PC-9 (cell line): ENCODE measurements at regions not wholly inside any gene's neighbourhood (a gene's known extent, or its start where the extent isn't known, plus 50 kb on each side); places are given as distances from the start of the nearest gene placed in this dataset.

ENCODE experiments used
- BruUV-seq: library from RNA; stranded (reverse); fragments of 400-500 nt; replicated peaks from 2 replicates; lab custom pipeline; 2021; lab: Mats Ljungman, UMichigan
- CTCF ChIA-PET: fragments of 300-600 bp; sonication (Branson Sonifier 250); formaldehyde crosslinking; loops from one replicate; lab custom pipeline; 2022; ENCODE audit warnings: antibody characterized with exemption; lab: Charles Lee
- POLR2A ChIA-PET: fragments of 300-600 bp; sonication (Branson Sonifier 250); formaldehyde crosslinking; loops from one replicate; lab custom pipeline; 2022; ENCODE audit warnings: antibody characterized with exemption; ENCODE audit not compliant: unreplicated experiment; lab: Charles Lee
- DNase-seq, 2 experiments: peaks; one replicate each; pipeline versions ENCODE4 v3.0.0 to v3.0.0-alpha.2; 2015 to 2022; ENCODE audit warnings: mixed read lengths in 1 of 2
- H2AFZ ChIP-seq: fragments of 200-600 bp; sonication (generic); 2 replicates; pipeline ENCODE4 v1.8.1; 2017; ENCODE audit warnings: antibody characterized with exemption
- H3F3A ChIP-seq: fragments of 200-600 bp; sonication (generic); 2 replicates; pipeline ENCODE4 v1.8.1; 2017; ENCODE audit warnings: antibody characterized with exemption, mild to moderate bottlenecking, low read depth; ENCODE audit not compliant: insufficient read depth
- H3K27ac ChIP-seq: fragments of 200-600 bp; sonication (generic); 2 replicates; pipeline ENCODE4 v1.6.1; 2016; ENCODE audit warnings: mixed run types
- H3K27me3 ChIP-seq: fragments of 200-600 bp; sonication (generic); 2 replicates; pipeline ENCODE4 v1.6.1; 2016; ENCODE audit warnings: low read depth, mixed run types; ENCODE audit not compliant: insufficient read depth
- H3K36me3 ChIP-seq: fragments of 200-600 bp; sonication (generic); 2 replicates; pipeline ENCODE4 v1.6.1; 2016; ENCODE audit warnings: low read depth, mixed run types
- H3K4me1 ChIP-seq: fragments of 200-600 bp; sonication (generic); replicated peaks from 2 replicates; pipeline ENCODE4 v1.6.1; 2016; ENCODE audit warnings: mixed run types; ENCODE audit not compliant: insufficient read depth
- H3K4me2 ChIP-seq: fragments of 200-600 bp; sonication (generic); 2 replicates; pipeline ENCODE4 v1.6.1; 2017; ENCODE audit warnings: mixed run types
- H3K4me3 ChIP-seq: fragments of 200-600 bp; sonication (generic); 2 replicates; pipeline ENCODE4 v1.6.1; 2016; ENCODE audit warnings: mixed run types
- H3K79me2 ChIP-seq: fragments of 200-600 bp; sonication (generic); 2 replicates; pipeline ENCODE4 v1.6.1; 2017; ENCODE audit warnings: low read depth, mixed run types
- H3K9me2 ChIP-seq: fragments of 200-600 bp; sonication (generic); 2 replicates; pipeline ENCODE4 v1.8.1; 2017; ENCODE audit warnings: mild to moderate bottlenecking; ENCODE audit not compliant: insufficient read depth
- H3K9me3 ChIP-seq: fragments of 200-600 bp; sonication (generic); 2 replicates; pipeline ENCODE4 v1.8.1; 2016; ENCODE audit warnings: low read depth; ENCODE audit not compliant: insufficient read depth
- H4K20me1 ChIP-seq: fragments of 200-600 bp; sonication (generic); 2 replicates; pipeline ENCODE4 v1.8.1; 2017; ENCODE audit not compliant: insufficient read depth
- EZH2 ChIP-seq: fragments of 200-600 bp; sonication (generic); IDR thresholded peaks from 2 replicates; pipeline ENCODE4 v1.8.0; 2017; ENCODE audit warnings: antibody characterized with exemption, low read depth
- intact Hi-C: fragments of 100-400 bp; cut with micrococcal nuclease; formaldehyde crosslinking; loops from one replicate; pipeline ENCODE4 v1.10.0; 2022; ENCODE audit not compliant: unreplicated experiment
- TF ChIP-seq, protein P1 (sequence below): fragments of 200-600 bp; sonication (generic); conservative IDR thresholded peaks from 2 replicates; pipeline ENCODE4 v1.6.1; 2017; ENCODE audit warnings: mixed run types, antibody characterized with exemption, mild to moderate bottlenecking, moderate library complexity

- Histone ChIP-seq H3K79me2 (no peaks in the 10 kb centered on the region), H3F3A (no peaks in the 10 kb centered on the region), H3K9me3 (no peaks in the 10 kb centered on the region), H2AFZ (no peak overlapping the region), H3K9me2 (no peaks in the 10 kb centered on the region), H3K4me3 (no peak overlapping the region), H3K36me3 (no peaks in the 10 kb centered on the region), H4K20me1 (no peaks in the 10 kb centered on the region), H3K27me3 (no peaks in the 10 kb centered on the region), H3K4me1 (no peaks in the 10 kb centered on the region), H3K27ac (no peak overlapping the region), H3K4me2 (no peak overlapping the region)
- POLR2A ChIA-PET = no interaction called here
- no TSS peak for BruUV-seq
- intact Hi-C loops = no loop called here
- CTCF ChIA-PET = no interaction called here
- no peak for TF ChIP-seq EZH2
- TF ChIP-seq, protein P1, sequence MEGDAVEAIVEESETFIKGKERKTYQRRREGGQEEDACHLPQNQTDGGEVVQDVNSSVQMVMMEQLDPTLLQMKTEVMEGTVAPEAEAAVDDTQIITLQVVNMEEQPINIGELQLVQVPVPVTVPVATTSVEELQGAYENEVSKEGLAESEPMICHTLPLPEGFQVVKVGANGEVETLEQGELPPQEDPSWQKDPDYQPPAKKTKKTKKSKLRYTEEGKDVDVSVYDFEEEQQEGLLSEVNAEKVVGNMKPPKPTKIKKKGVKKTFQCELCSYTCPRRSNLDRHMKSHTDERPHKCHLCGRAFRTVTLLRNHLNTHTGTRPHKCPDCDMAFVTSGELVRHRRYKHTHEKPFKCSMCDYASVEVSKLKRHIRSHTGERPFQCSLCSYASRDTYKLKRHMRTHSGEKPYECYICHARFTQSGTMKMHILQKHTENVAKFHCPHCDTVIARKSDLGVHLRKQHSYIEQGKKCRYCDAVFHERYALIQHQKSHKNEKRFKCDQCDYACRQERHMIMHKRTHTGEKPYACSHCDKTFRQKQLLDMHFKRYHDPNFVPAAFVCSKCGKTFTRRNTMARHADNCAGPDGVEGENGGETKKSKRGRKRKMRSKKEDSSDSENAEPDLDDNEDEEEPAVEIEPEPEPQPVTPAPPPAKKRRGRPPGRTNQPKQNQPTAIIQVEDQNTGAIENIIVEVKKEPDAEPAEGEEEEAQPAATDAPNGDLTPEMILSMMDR = no peak
- DNase-seq = no peak
Measured at GRCh38 chr21:28418726-28419514, 573.8 kb downstream of the LTN1 start.

DNA sequence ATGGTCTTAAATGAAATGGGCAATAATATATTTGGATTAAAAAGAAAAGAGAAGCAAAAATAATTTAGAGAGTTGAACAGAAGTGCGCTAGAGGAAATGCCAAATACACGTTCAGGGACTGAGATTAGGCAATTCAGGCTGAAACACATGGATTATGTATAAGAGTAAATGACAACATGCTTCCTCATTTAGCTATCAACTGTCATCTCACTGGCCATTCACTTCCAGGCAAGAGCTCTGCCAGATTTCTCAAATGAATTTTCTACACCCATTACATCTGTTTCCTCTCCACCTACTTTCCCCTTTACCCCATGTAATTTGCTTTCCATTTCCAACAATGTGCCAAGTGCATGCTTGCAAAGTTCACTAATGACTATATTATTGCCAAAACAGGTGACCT is 582.4 kb downstream of the LTN1 start:
- H3K27me3 ChIP-seq = no peaks in the 10 kb centered on the region
- TF ChIP-seq, protein P1 = no peak
- no peak for DNase-seq
- no peak overlapping the region for H3K4me3 ChIP-seq
- CTCF ChIA-PET = no interaction called here
- H3K9me2 ChIP-seq = no peaks in the 10 kb centered on the region
- H3K36me3 ChIP-seq = no peaks in the 10 kb centered on the region
- no peak overlapping the region for H3K4me2 ChIP-seq
- BruUV-seq = no TSS peak
- no peaks in the 10 kb centered on the region for H3K4me1 ChIP-seq
- H2AFZ ChIP-seq = no peak overlapping the region
- no peaks in the 10 kb centered on the region for H3K9me3 ChIP-seq
- intact Hi-C loops = no loop called here
- H3K27ac ChIP-seq = no peak overlapping the region
- POLR2A ChIA-PET = no interaction called here
- no peaks in the 10 kb centered on the region for H3K79me2 ChIP-seq
- H4K20me1 ChIP-seq = no peaks in the 10 kb centered on the region
- H3F3A ChIP-seq = no peaks in the 10 kb centered on the region

- Histone ChIP-seq H3K36me3 (no peaks in the 10 kb centered on the region), H4K20me1 (no peaks in the 10 kb centered on the region), H3F3A (no peaks in the 10 kb centered on the region), H3K9me3 (no peaks in the 10 kb centered on the region), H3K4me2 (no peak overlapping the region), H3K4me1 (no peaks in the 10 kb centered on the region), H3K4me3 (no peak overlapping the region), H2AFZ (no peak overlapping the region), H3K9me2 (no peaks in the 10 kb centered on the region), H3K79me2 (no peaks in the 10 kb centered on the region), H3K27me3 (no peaks in the 10 kb centered on the region), H3K27ac (no peak overlapping the region)
- no peak for TF ChIP-seq EZH2
- TF ChIP-seq, protein P1 = no peak
- BruUV-seq = no TSS peak
- ChIA-PET POLR2A (no interaction called here), CTCF (no interaction called here)
- no peak for DNase-seq
- intact Hi-C loops = no loop called here
Measured at GRCh38 chr21:28402616-28402989, 590.1 kb downstream of the LTN1 start.
